ENCODE measurements at regions not wholly inside any gene's neighbourhood (a gene's known extent, or its start where the extent isn't known, plus 50 kb on each side); places are given as distances from the start of the nearest gene placed in this dataset.

GRCh38 chr2:176732780-176733179, 463.5 kb downstream of the MTX2 start:
- DNase-seq (ENCODE audit: low read depth) = no peak

DNA sequence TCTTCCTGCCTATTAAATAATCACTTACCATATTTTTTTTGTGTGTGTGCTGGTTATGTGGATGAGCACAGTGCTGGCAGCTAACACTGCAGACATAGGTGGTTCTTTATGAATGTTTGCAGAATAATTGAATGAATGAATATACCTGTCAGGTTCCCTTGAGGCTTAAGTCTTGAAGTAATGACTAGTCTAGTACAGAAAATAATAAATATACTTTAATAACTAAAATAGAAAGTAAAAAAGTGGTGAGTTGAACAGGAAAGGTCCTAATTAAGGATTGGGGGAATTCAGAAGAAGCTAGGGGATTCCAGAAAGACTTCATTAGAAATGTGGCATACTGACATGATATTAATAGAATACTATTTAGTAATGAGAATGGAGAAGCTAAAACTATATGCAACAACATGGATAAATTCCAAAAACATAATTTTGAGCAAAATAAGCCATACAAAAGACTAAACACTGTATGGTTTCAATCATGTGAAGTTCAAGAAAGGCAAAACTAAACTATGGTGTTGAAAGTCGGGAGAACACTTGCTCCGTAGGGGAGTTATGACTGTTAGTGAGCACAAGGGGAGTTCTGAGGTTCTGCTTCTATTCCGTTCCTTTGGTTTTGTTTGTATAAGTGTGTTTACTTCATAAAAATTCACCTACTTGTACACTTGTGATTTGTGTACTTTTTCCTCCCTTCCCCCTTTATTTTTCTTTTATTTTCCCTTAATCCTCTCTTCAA, 464.6 kb downstream of the MTX2 start:
- DNase-seq (ENCODE audit: low read depth) = no peak

GRCh38 chr2:176734868-176735267, 465.6 kb downstream of the MTX2 start:
- DNase-seq (ENCODE audit: low read depth) = no peak

- DNase-seq (ENCODE audit: low read depth) = no peak
Observed at GRCh38 chr2:176742271-176742670, 470.3 kb upstream of the HNRNPA3 start.

- DNase-seq (ENCODE audit: low read depth) = no peak
Observed at GRCh38 chr2:176743671-176744070, 468.9 kb upstream of the HNRNPA3 start.

DNA sequence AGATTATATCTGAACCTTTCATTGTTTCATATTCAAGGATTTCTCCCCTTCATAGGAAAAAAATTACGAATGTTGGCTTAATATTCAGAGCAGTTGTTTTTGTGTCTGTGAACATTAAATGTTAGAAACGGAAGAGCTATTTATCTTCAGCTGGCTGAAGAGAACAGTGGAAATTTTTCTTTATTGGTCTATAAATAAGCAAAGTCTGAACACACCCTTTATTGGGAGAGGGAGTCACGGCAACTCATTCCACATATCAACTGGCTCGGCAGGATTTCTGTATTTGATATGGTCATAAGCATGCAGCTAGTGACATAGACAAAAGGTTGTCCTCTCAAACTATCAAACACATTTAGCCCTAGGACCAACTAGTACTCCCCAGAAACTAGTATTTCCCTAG, 468.4 kb upstream of the HNRNPA3 start:
- DNase-seq (ENCODE audit: low read depth) = no peak

DNA sequence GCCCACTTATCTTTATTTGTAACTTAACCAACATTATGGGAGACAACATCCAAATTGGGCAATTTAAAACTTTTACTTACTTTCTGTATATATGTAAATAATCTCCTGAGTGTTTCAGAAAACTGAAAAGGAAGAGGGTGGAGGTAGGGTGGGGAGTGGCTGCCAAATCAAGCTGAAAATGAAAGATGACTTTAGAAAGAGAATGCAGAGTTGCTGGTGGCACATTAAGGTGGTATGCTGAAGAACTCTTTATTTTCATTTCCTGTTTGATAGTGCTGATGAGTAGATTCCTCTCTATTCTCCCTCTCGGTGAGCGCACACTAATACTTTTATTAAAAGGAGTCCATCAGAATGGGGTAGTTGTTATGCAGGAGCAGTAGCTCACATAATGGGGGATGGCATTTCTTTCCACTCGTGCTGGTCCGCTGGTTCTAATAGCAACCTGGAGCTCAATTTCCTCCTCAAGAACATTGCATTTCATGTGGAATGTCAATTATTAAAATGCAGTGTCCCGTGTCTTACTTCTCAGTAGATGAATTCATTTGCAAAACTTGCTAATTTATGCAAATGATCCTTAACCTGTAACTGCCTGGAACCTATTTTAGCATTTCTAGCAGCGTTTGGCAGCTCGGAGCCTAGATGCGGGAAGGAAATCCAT, 466.9 kb upstream of the HNRNPA3 start:
- no peak for DNase-seq (ENCODE audit: low read depth)

DNA sequence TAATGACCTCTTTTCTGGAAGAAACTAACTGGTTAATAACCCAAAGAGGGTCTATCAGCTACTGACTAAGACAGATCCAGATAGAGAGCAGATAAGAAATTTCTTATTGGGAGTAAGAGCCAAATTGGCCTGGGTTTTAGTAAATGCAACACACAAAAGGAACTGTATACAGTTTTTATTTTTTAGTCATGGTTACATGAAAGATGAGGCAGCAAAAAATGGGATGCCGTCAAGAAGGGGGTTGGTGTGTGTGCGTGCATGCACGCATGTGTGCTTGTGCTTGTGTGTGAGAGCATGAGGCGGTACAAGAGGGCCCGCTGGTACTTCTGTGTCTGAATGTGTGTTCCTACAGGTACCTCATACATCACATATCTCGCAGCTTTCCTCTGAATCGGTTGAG, 466.2 kb upstream of the HNRNPA3 start:
- DNase-seq (ENCODE audit: low read depth) = no peak

GRCh38 chr2:176747506-176747905, 465.1 kb upstream of the HNRNPA3 start:
- DNase-seq (ENCODE audit: low read depth) = no peak

DNA sequence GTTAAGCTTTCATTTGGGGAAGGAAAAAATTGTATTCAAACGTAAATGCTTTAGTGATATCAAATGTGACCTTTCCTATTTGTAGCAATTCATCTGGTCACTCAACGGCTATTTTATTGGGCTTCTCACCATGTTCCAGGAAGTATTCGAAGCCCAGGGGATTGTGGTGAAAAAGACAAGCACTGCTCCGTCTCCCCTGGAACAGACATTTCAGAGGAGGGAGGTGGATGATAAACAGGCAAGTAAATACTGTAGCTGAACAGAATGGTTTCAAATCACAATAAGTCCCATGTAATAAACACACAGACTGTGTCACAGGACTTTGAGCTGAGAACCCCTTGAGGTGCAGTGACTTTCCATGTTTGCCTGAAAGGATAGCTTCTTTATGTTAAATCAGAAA, 464.7 kb upstream of the HNRNPA3 start:
- DNase-seq (ENCODE audit: low read depth) = no peak

GRCh38 chr2:176748662-176749061, 463.9 kb upstream of the HNRNPA3 start:
- DNase-seq (ENCODE audit: low read depth) = no peak

DNA sequence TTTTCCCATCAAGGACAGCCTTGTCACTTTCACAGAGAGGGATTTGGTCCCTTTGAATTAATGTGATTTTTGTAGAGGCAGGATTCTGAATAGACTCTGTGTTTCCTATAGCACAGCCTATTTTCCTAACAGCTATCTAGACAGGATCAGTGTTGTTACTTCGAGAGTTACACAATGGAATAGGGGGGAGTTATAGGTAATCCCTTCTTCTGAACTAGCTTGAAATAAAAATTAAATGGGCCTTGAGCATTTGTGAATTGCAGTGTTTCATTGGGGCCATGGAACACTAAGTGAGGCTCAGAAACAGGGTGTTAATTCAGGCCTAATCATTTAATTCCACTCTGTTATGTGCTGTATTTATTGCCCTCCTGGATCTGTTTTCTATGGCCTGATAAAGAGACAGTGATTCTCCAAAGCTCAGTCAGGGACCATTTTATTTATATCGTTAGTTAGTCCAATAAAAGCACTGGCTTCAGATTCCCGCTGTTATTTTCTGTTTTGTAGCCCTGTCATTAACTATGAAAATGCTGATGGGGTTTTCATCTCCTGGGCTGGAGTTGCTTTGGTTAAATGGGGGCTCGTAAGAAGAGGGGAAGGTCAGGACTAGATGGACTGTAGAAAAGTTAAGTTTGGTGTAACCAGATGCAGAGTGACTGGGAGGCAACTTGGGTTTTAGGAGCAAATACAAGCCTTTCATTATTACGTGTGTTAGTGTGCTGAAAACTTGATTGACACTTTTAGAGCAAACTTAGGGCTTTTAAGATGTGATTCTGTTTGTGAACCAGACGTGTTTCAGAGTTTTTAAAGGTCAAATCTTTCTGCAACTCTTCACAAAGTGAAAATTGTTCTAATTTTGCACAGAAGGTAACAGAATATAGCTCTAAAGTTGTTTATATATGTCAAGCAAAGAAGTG, 461.0 kb upstream of the HNRNPA3 start:
- DNase-seq (ENCODE audit: low read depth) = no peak

DNA sequence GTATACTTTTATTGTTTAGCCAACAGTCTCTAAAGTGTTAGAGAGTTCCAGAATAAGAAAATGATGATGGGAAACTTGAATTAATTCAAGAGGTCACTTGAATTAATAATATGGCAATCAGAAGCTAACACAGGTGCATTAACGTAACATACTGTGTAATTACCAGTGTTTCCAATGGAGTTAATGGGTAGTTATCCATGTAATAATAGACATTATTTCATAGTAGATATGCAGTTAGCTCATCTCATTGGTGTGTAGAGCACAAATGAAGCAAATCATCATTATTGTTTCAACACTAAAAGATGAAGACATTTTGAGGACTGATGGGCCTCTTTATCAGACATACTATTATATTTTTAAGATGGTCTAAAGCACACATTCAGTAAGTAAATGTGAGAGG, 460.3 kb upstream of the HNRNPA3 start:
- DNase-seq (ENCODE audit: low read depth) = no peak

DNA sequence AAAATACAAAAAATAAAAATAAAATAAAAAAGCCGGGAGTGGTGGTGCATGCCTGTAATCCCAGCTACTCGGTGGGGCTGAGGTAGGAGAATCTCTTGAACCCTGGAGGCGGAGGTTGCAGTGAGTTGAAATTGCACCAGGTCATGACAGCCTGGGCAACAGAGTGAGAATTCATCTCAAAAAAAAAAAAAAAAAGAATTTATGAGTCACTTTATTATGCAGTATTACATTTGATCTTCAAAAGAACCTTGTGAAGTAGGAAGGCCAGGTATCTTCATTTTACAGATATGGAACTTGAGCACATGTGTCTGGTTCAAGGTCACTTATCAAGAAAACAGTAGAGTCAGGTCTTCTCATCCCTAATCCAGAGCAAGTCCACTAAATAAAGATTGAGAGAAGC, 459.4 kb upstream of the HNRNPA3 start:
- no peak for DNase-seq (ENCODE audit: low read depth)

DNA sequence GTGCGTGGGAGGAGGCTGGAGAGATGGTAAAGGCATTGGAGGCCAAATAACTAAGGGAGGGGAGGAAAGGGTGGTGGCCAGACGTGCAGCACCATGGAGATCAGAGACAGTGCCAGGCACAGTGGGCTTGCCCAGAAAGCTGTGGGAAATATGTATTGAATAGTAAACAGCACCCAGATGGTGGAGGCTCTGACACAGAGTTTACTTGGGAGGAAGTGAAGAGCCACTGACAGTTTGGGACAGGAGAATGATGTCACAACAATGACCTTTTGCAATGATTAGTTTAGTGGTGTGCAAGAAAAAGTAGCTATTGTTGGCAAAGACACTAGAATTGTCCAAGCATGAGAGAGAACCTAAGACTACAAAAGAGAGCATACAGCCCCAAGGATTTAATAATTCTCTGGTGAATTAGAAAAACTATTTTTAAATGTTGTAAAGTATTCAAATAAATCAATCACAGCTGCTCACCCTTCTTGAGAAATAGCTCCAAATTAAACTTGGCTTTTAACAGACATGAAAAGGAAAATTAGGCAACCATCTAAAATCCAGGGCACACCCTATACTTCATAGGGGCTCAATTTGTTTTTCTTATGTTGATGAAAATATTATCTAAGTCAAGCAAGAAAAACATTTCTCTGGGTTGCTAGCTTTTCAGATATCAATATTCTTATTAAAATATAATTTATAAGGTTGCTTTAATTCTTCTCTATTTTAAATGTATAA, 458.7 kb upstream of the HNRNPA3 start:
- no peak for DNase-seq (ENCODE audit: low read depth)

DNA sequence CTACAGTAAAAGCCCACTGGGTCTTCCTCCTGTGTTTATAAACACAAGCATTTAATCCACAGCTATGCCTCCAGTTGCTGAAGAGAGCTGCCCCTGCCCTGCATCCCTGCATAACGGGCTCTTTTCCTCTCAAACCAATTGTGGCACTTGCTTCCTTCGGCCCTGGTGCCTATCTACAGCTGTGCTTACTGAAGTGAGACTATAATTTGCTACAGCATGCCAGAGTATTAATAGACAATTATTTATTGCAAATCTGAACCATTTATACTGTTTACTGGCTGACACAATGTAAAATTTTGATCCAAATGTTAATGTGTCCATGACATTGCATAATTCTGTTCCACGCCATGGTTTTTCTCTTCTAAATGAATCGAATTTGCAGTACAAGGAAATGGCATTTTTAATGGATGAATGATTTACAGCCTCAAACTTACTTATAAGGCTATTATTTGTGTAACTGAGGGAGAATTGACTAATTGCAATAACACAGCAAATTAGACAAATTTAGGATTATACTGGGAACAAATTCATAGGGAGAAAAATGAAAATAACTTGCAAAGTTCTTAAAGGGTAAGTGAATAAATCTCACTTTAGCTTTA, 457.0 kb upstream of the HNRNPA3 start:
- no peak for DNase-seq (ENCODE audit: low read depth)

- no peak for DNase-seq (ENCODE audit: low read depth)
Observed at GRCh38 chr2:176758426-176758825, 454.2 kb upstream of the HNRNPA3 start.

DNA sequence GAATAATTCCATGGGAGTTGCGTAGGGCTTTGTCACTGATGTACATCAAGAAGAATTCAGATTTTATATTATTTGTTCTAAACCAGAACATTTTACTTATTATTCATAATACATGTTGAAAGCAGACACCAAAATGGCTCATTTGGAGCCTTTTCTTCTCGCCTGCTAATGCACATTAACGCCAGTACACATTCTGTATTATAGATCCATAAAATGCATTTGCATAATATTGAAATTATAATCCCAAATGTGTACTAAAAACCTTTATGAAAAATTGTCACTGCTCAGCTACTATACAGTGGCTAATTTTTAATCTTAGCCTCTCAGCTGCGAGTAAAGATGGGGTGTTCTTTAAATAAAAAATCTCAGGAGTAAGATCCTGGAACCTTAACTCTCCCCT, 452.2 kb upstream of the HNRNPA3 start:
- no peak for DNase-seq (ENCODE audit: low read depth)

- no peak for DNase-seq (ENCODE audit: low read depth)
Observed at GRCh38 chr2:176763130-176763529, 449.5 kb upstream of the HNRNPA3 start.

- no peak for DNase-seq (ENCODE audit: low read depth)
Observed at GRCh38 chr2:176763851-176764404, 448.7 kb upstream of the HNRNPA3 start.

GRCh38 chr2:176764921-176765320, 447.7 kb upstream of the HNRNPA3 start:
- no peak for DNase-seq (ENCODE audit: low read depth)

Data from HS-27A (cell line).